ENCODE measurements at regions not wholly inside any gene's neighbourhood (a gene's known extent, or its start where the extent isn't known, plus 50 kb on each side); places are given as distances from the start of the nearest gene placed in this dataset.

GRCh38 chr7:55624813-55625212 lies 52.5 kb upstream of the VOPP1 start:
- no peak for FAIRE-seq

- FAIRE-seq: no peak
These were observed 51.3 kb upstream of the VOPP1 start for GRCh38 chr7:55623617-55624016.

- no peak for FAIRE-seq
These were observed 49.9 kb upstream of the VOPP1 start for GRCh38 chr7:55622241-55622640.

All from islet of Langerhans (tissue), 1 donor.